LNCaP clone FGC (cell line): ENCODE measurements at regions not wholly inside any gene's neighbourhood (a gene's known extent, or its start where the extent isn't known, plus 50 kb on each side); places are given as distances from the start of the nearest gene placed in this dataset.
A peak's percentile ranks its signal among the peaks of the same experiment; 100 is the strongest.

Source experiments
- DNase-seq: peaks from one replicate; pipeline ENCODE4 v3.0.0-alpha.2; 2011; ENCODE audit warnings: low read depth
- H3K4me3 ChIP-seq: 2 replicates; pipeline ENCODE4 v1.5.1; 2011; ENCODE audit warnings: mild to moderate bottlenecking, low read depth, low read length, control low read depth
- CTCF ChIP-seq: IDR thresholded peaks from 2 replicates; pipeline ENCODE4 v1.5.1; 2012; ENCODE audit warnings: mild to moderate bottlenecking; ENCODE audit not compliant: control insufficient read depth, insufficient read depth; ENCODE audit errors: extremely low read depth

- H3K4me3 ChIP-seq = no peak overlapping the region
- no peak for DNase-seq
- TF ChIP-seq CTCF = no peak
Observed at GRCh38 chr1:29514361-29515169, 278.2 kb downstream of the PTPRU start.

GRCh38 chr1:29513357-29513756 is 277.0 kb downstream of the PTPRU start:
- peak; percentile 81 for TF ChIP-seq CTCF
- DNase-seq = peak; percentile 40
- no peak overlapping the region for H3K4me3 ChIP-seq

- no peak for DNase-seq
- no peak for TF ChIP-seq CTCF
- H3K4me3 ChIP-seq = no peak overlapping the region
Observed at GRCh38 chr1:29511436-29511835, 275.1 kb downstream of the PTPRU start.

GRCh38 chr1:29508458-29509107 is 272.3 kb downstream of the PTPRU start:
- H3K4me3 ChIP-seq = no peak overlapping the region
- no peak for DNase-seq
- no peak for TF ChIP-seq CTCF

- no peak for DNase-seq
- no peak for TF ChIP-seq CTCF
- H3K4me3 ChIP-seq = no peak overlapping the region
Observed at GRCh38 chr1:29506678-29507225, 270.4 kb downstream of the PTPRU start.

GRCh38 chr1:29505532-29506220 is 269.4 kb downstream of the PTPRU start:
- DNase-seq = no peak

More at GRCh38 chr1:29505532-29506220, 269.4 kb downstream of the PTPRU start:
- no peak for TF ChIP-seq CTCF
- H3K4me3 ChIP-seq = no peak overlapping the region
